H9 (cell line): ENCODE measurements at regions not wholly inside any gene's neighbourhood (a gene's known extent, or its start where the extent isn't known, plus 50 kb on each side); places are given as distances from the start of the nearest gene placed in this dataset.

ENCODE experiments used
- DNase-seq: peaks from one replicate; pipeline ENCODE4 v3.0.0-alpha.2; 2017
- H2AFZ ChIP-seq: one replicate; pipeline ENCODE4 v1.6.1; 2013; ENCODE audit warnings: mild to moderate bottlenecking, low read length, control low read depth, moderate library complexity
- H2AK5ac ChIP-seq: 2 replicates; pipeline ENCODE4 v1.6.1; 2013; ENCODE audit warnings: low read length, control low read depth, mixed read lengths; ENCODE audit not compliant: insufficient read length
- H2BK120ac ChIP-seq: one replicate; pipeline ENCODE4 v1.6.1; 2013; ENCODE audit warnings: low read depth, mild to moderate bottlenecking, low read length, control low read depth, inconsistent platforms; ENCODE audit not compliant: poor library complexity, severe bottlenecking
- H2BK12ac ChIP-seq: 2 replicates; pipeline ENCODE4 v1.6.1; 2013; ENCODE audit warnings: low read length, control low read depth, mixed read lengths, low read depth; ENCODE audit not compliant: insufficient read length
- H2BK15ac ChIP-seq: 2 replicates; pipeline ENCODE4 v1.6.1; 2013; ENCODE audit warnings: low read depth, low read length, control low read depth
- H2BK20ac ChIP-seq: one replicate; pipeline ENCODE4 v1.6.1; 2013; ENCODE audit warnings: low read depth, mild to moderate bottlenecking, low read length, control low read depth, inconsistent platforms; ENCODE audit not compliant: poor library complexity, severe bottlenecking
- H2BK5ac ChIP-seq: 2 replicates; pipeline ENCODE4 v1.6.1; 2013; ENCODE audit warnings: low read length, control low read depth, mixed read lengths; ENCODE audit not compliant: insufficient read length
- H3K14ac ChIP-seq: 2 replicates; pipeline ENCODE4 v1.6.1; 2013; ENCODE audit warnings: low read length, control low read depth; ENCODE audit not compliant: insufficient read depth
- H3K18ac ChIP-seq: 2 replicates; pipeline ENCODE4 v1.6.1; 2013; ENCODE audit warnings: low read depth, mild to moderate bottlenecking, mixed read lengths, low read length, control low read depth; ENCODE audit not compliant: insufficient read length
- H3K23ac ChIP-seq: 2 replicates; pipeline ENCODE4 v1.6.1; 2013; ENCODE audit warnings: low read length, control low read depth, mixed read lengths, low read depth; ENCODE audit not compliant: insufficient read length
- H3K23me2 ChIP-seq: 2 replicates; pipeline ENCODE4 v1.6.1; 2013; ENCODE audit warnings: low read depth, mild to moderate bottlenecking, mixed read lengths, low read length, control low read depth; ENCODE audit not compliant: insufficient read length, poor library complexity, severe bottlenecking
- H3K27ac ChIP-seq: 2 replicates; pipeline ENCODE4 v1.5.1; 2013; ENCODE audit warnings: low read length, control low read depth, mixed read lengths, low read depth; ENCODE audit not compliant: insufficient read length
- H3K27me3 ChIP-seq: 2 replicates; pipeline ENCODE4 v1.6.1; 2013; ENCODE audit warnings: low read length, control low read depth, inconsistent platforms; ENCODE audit not compliant: insufficient read depth
- H3K4ac ChIP-seq: 2 replicates; pipeline ENCODE4 v1.6.1; 2013; ENCODE audit warnings: low read depth, mild to moderate bottlenecking, control low read depth, inconsistent platforms, low read length, moderate library complexity
- H3K4me1 ChIP-seq: 2 replicates; pipeline ENCODE4 v1.6.1; 2013; ENCODE audit warnings: low read length, control low read depth, inconsistent platforms; ENCODE audit not compliant: insufficient read depth
- H3K4me2 ChIP-seq: 2 replicates; pipeline ENCODE4 v1.6.1; 2013; ENCODE audit warnings: low read length, control low read depth, mixed read lengths; ENCODE audit not compliant: insufficient read length, insufficient read depth
- H3K56ac ChIP-seq: 2 replicates; pipeline ENCODE4 v1.6.1; 2013; ENCODE audit warnings: low read depth, mild to moderate bottlenecking, mixed read lengths, low read length, control low read depth; ENCODE audit not compliant: insufficient read length
- H3K79me1 ChIP-seq: 2 replicates; pipeline ENCODE4 v1.6.1; 2013; ENCODE audit warnings: low read depth, mild to moderate bottlenecking, moderate library complexity, low read length, control low read depth, inconsistent platforms; ENCODE audit not compliant: insufficient read depth, poor library complexity, severe bottlenecking
- H3K79me2 ChIP-seq: 2 replicates; pipeline ENCODE4 v1.6.1; 2013; ENCODE audit warnings: low read length, control low read depth, inconsistent platforms; ENCODE audit not compliant: insufficient read depth
- H3K9ac ChIP-seq: 2 replicates; pipeline ENCODE4 v1.6.1; 2013; ENCODE audit warnings: low read length, control low read depth, mixed read lengths; ENCODE audit not compliant: insufficient read length; ENCODE audit errors: extremely low read depth
- H3K9me3 ChIP-seq: one replicate; pipeline ENCODE4 v1.6.1; 2013; ENCODE audit warnings: low read depth, low read length, inconsistent platforms; ENCODE audit not compliant: control insufficient read depth
- H3T11ph ChIP-seq: one replicate; pipeline ENCODE4 v1.6.1; 2013; ENCODE audit warnings: mild to moderate bottlenecking, low read length, control low read depth, inconsistent platforms
- H4K20me1 ChIP-seq: one replicate; pipeline ENCODE4 v1.6.1; 2013; ENCODE audit not compliant: control insufficient read depth, insufficient read length, insufficient read depth
- H4K5ac ChIP-seq: 2 replicates; pipeline ENCODE4 v1.6.1; 2013; ENCODE audit warnings: low read depth, mild to moderate bottlenecking, mixed read lengths, low read length, control low read depth; ENCODE audit not compliant: insufficient read length
- H4K8ac ChIP-seq: replicated peaks from 2 replicates; pipeline ENCODE4 v1.6.1; 2013; ENCODE audit warnings: low read length, control low read depth, mixed read lengths, low read depth; ENCODE audit not compliant: insufficient read length
- H4K91ac ChIP-seq: 2 replicates; pipeline ENCODE4 v1.6.1; 2013; ENCODE audit warnings: low read depth, mild to moderate bottlenecking, moderate library complexity, mixed read lengths, low read length, control low read depth; ENCODE audit not compliant: insufficient read length
- H3K27ac Mint-ChIP-seq, 3 experiments: 2 replicates in 2 of 3; 3 replicates in 1 of 3; pipeline ENCODE4 v1.8.0; 2020 to 2021; ENCODE audit warnings: mixed read lengths in 3 of 3, mild to moderate bottlenecking in 1 of 3, moderate library complexity in 1 of 3
- H3K27me3 Mint-ChIP-seq: 2 replicates; pipeline ENCODE4 v1.8.0; 2021; ENCODE audit warnings: low read depth, mild to moderate bottlenecking, moderate library complexity, mixed read lengths
- H3K36me3 Mint-ChIP-seq, 3 experiments: 2 replicates in 2 of 3; 3 replicates in 1 of 3; pipeline ENCODE4 v1.8.0; 2020 to 2021; ENCODE audit warnings: low read depth in 3 of 3, mixed read lengths in 3 of 3; ENCODE audit not compliant: insufficient read depth in 1 of 3
- H3K4me1 Mint-ChIP-seq, 2 experiments: 2 replicates each; pipeline ENCODE4 v1.8.0; 2020; ENCODE audit warnings: mixed read lengths in 2 of 2
- H3K4me3 Mint-ChIP-seq, 2 experiments: 2 replicates in 1 of 2; 3 replicates in 1 of 2; pipeline ENCODE4 v1.8.0; 2020 to 2021; ENCODE audit warnings: mild to moderate bottlenecking in 2 of 2, mixed read lengths in 2 of 2, moderate library complexity in 1 of 2
- H3K9me3 Mint-ChIP-seq, 2 experiments: 2 replicates in 1 of 2; 3 replicates in 1 of 2; pipeline ENCODE4 v1.8.0; 2020; ENCODE audit warnings: mild to moderate bottlenecking in 2 of 2, mixed read lengths in 2 of 2, moderate library complexity in 1 of 2
- WGBS: extraction: QIAGEN DNeasy Blood & Tissue Kit; methylation state at CpG from one replicate; pipeline ENCODE4 v1.1.7; 2013; ENCODE audit warnings: missing lambda C conversion rate, low lambda C conversion rate, mixed read lengths; ENCODE audit not compliant: insufficient read length; ENCODE audit errors: extremely low coverage; 5-methylcytosine and 5-hydroxymethylcytosine counted together
- TF ChIP-seq, protein P1 (sequence below): fragments of 200-600 bp; sonication (generic); conservative IDR thresholded peaks from 3 replicates; pipeline ENCODE4 v1.8.0; 2021; ENCODE audit warnings: antibody characterized with exemption, mild to moderate bottlenecking

GRCh38 chr2:113829270-113829669 lies 60.6 kb upstream of the ACTR3 start:
- H2BK5ac ChIP-seq: no peak overlapping the region
- Mint-ChIP-seq H3K4me3 (no peak overlapping the region), H3K36me3 (no peaks in the 10 kb centered on the region), H3K4me1 (peaks cover 10 to 11% of the 10 kb centered on the region in 2 experiments), H3K27ac (no peak overlapping the region), H3K27me3 (no peaks in the 10 kb centered on the region), H3K9me3 (no peaks in the 10 kb centered on the region)
- H3K9ac ChIP-seq: no peak overlapping the region
- H4K20me1 ChIP-seq: no peaks in the 10 kb centered on the region
- H3K14ac ChIP-seq: no peak overlapping the region
- no peak overlapping the region for H2BK120ac ChIP-seq
- H2BK12ac ChIP-seq: no peak overlapping the region
- no peak overlapping the region for H3T11ph ChIP-seq
- no peaks in the 10 kb centered on the region for H3K4me1 ChIP-seq
- no peak overlapping the region for H2BK20ac ChIP-seq
- no peak for DNase-seq
- H2AFZ ChIP-seq: no peak overlapping the region
- no peak overlapping the region for H3K18ac ChIP-seq
- no peaks in the 10 kb centered on the region for H3K79me1 ChIP-seq
- H4K91ac ChIP-seq: no peak overlapping the region
- no peaks in the 10 kb centered on the region for H3K23me2 ChIP-seq
- H3K23ac ChIP-seq: no peak overlapping the region
- no peak overlapping the region for H2AK5ac ChIP-seq
- H4K5ac ChIP-seq: no peak overlapping the region
- H4K8ac ChIP-seq: no peak overlapping the region
- no peak overlapping the region for H3K4ac ChIP-seq
- H3K9me3 ChIP-seq: no peaks in the 10 kb centered on the region
- H3K56ac ChIP-seq: no peak overlapping the region
- no peak overlapping the region for H3K27ac ChIP-seq
- H3K27me3 ChIP-seq: no peaks in the 10 kb centered on the region
- WGBS: no CpG with 5 or more reads among the region's 2 CpGs
- no peak overlapping the region for H2BK15ac ChIP-seq
- H3K79me2 ChIP-seq: no peaks in the 10 kb centered on the region
- H3K4me2 ChIP-seq: no peak overlapping the region
- TF ChIP-seq, protein P1, sequence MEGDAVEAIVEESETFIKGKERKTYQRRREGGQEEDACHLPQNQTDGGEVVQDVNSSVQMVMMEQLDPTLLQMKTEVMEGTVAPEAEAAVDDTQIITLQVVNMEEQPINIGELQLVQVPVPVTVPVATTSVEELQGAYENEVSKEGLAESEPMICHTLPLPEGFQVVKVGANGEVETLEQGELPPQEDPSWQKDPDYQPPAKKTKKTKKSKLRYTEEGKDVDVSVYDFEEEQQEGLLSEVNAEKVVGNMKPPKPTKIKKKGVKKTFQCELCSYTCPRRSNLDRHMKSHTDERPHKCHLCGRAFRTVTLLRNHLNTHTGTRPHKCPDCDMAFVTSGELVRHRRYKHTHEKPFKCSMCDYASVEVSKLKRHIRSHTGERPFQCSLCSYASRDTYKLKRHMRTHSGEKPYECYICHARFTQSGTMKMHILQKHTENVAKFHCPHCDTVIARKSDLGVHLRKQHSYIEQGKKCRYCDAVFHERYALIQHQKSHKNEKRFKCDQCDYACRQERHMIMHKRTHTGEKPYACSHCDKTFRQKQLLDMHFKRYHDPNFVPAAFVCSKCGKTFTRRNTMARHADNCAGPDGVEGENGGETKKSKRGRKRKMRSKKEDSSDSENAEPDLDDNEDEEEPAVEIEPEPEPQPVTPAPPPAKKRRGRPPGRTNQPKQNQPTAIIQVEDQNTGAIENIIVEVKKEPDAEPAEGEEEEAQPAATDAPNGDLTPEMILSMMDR: no peak
